ENCODE measurements at regions not wholly inside any gene's neighbourhood (a gene's known extent, or its start where the extent isn't known, plus 50 kb on each side); places are given as distances from the start of the nearest gene placed in this dataset.

- no peak for DNase-seq
Measured at GRCh38 chr4:110886856-110887255, 264.0 kb upstream of the PITX2 start.

GRCh38 chr4:110897784-110898183 is 274.9 kb upstream of the PITX2 start:
- no peak for DNase-seq

GRCh38 chr4:110898290-110898689 is 275.4 kb upstream of the PITX2 start:
- no peak for DNase-seq

GRCh38 chr4:110900213-110900769 is 277.4 kb upstream of the PITX2 start:
- no peak for DNase-seq

- no peak for DNase-seq
Measured at GRCh38 chr4:110902500-110902899, 279.6 kb upstream of the PITX2 start.

GRCh38 chr4:110904435-110905065 is 281.7 kb upstream of the PITX2 start:
- DNase-seq: no peak

GRCh38 chr4:110905367-110905766 is 282.5 kb upstream of the PITX2 start:
- no peak for DNase-seq

- no peak for DNase-seq
Measured at GRCh38 chr4:110907801-110908313, 285.0 kb upstream of the PITX2 start.

- no peak for DNase-seq
Measured at GRCh38 chr4:110914791-110915190, 291.9 kb upstream of the PITX2 start.

- no peak for DNase-seq
Measured at GRCh38 chr4:110915301-110915700, 292.4 kb upstream of the PITX2 start.

- DNase-seq: no peak
Measured at GRCh38 chr4:110916505-110916904, 293.6 kb upstream of the PITX2 start.

- no peak for DNase-seq
Measured at GRCh38 chr4:110917835-110918234, 295.0 kb upstream of the PITX2 start.

- no peak for DNase-seq
Measured at GRCh38 chr4:110920990-110921389, 298.1 kb upstream of the PITX2 start.

GRCh38 chr4:110924761-110925160 is 301.9 kb upstream of the PITX2 start:
- DNase-seq: no peak

GRCh38 chr4:110926841-110927400 is 304.0 kb upstream of the PITX2 start:
- DNase-seq: no peak

- no peak for DNase-seq
Measured at GRCh38 chr4:110933341-110933740, 310.5 kb upstream of the PITX2 start.

- DNase-seq: no peak
Measured at GRCh38 chr4:110944501-110944900, 321.6 kb upstream of the PITX2 start.

- DNase-seq: no peak
Measured at GRCh38 chr4:110945600-110945999, 322.7 kb upstream of the PITX2 start.

- no peak for DNase-seq
Measured at GRCh38 chr4:110949542-110949941, 326.7 kb upstream of the PITX2 start.

- no peak for DNase-seq
Measured at GRCh38 chr4:110950731-110951130, 327.9 kb upstream of the PITX2 start.

- no peak for DNase-seq
Measured at GRCh38 chr4:110953191-110953590, 330.3 kb upstream of the PITX2 start.

- no peak for DNase-seq
Measured at GRCh38 chr4:110953898-110954297, 331.0 kb upstream of the PITX2 start.

GRCh38 chr4:110955748-110956147 is 332.9 kb upstream of the PITX2 start:
- DNase-seq: no peak

Data from muscle of arm (tissue), 1 donor.